ENCODE measurements at regions not wholly inside any gene's neighbourhood (a gene's known extent, or its start where the extent isn't known, plus 50 kb on each side); places are given as distances from the start of the nearest gene placed in this dataset.

DNA sequence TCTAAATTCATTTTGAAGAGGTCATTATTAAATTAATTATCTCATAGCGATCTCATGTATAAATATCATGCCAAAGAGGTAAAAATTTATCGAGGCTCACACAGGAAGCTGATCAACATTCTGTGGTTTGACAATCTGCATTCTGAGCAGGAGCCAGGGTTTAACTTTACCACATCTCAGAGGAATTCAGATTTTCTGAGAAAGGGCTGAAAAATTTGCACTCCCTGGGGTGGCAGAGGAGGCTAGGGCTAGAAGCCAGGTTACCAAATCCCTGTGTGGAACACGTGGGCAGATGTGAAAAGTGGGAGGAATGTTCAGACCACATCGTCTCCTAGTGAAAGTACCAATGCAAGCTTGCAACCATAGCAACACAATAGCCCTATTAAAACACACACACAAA is 63.5 kb upstream of the CTLA4 start:
- H3K4me1 Mint-ChIP-seq (ENCODE audit: unreplicated experiment) = peaks cover 2% of the 10 kb centered on the region
- TF ChIP-seq CTCF (IDR thresholded peaks at IDR 0.05; ENCODE audit: unreplicated experiment) = no peak
- H3K27me3 Mint-ChIP-seq (ENCODE audit: unreplicated experiment) = peaks cover 1% of the 10 kb centered on the region
- peaks cover 6% of the 10 kb centered on the region for H3K36me3 Mint-ChIP-seq (ENCODE audit: low read depth, unreplicated experiment)
- DNase-seq (ENCODE audit: low spot score) = no peak
- no peak overlapping the region for H3K27ac Mint-ChIP-seq (ENCODE audit: unreplicated experiment)
- H3K4me3 Mint-ChIP-seq (ENCODE audit: unreplicated experiment) = no peak overlapping the region
- no peaks in the 10 kb centered on the region for H3K9me3 Mint-ChIP-seq (ENCODE audit: unreplicated experiment)

GRCh38 chr2:203804764-203805485 is 62.6 kb upstream of the CTLA4 start:
- no peak for DNase-seq (ENCODE audit: low spot score)
- Mint-ChIP-seq H3K4me1 (ENCODE audit: unreplicated experiment) (peaks cover 2% of the 10 kb centered on the region), H3K27me3 (ENCODE audit: unreplicated experiment) (peaks cover 1% of the 10 kb centered on the region), H3K9me3 (ENCODE audit: unreplicated experiment) (no peaks in the 10 kb centered on the region), H3K4me3 (ENCODE audit: unreplicated experiment) (no peak overlapping the region), H3K36me3 (ENCODE audit: low read depth, unreplicated experiment) (peaks cover 6% of the 10 kb centered on the region), H3K27ac (ENCODE audit: unreplicated experiment) (no peak overlapping the region)
- no peak for TF ChIP-seq CTCF (IDR thresholded peaks at IDR 0.05; ENCODE audit: unreplicated experiment)

DNA sequence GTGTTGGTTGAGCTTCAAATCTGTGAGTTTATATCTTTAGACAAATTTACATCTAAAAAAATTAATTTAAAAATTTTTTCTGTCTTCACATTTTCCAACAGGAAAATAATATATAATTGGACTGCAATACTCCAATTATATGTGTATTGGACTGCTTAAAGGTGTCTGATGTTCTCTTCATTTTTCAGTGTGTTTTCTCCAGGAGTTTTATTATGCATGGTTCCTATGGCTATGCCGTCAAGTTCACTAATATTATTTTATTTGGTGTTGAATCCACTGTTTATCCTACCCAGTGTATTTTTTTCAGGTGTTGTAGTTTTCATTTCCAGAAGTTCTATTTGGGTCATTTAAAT is 62.1 kb upstream of the CTLA4 start:
- Mint-ChIP-seq H3K4me1 (ENCODE audit: unreplicated experiment) (peaks cover 2% of the 10 kb centered on the region), H3K9me3 (ENCODE audit: unreplicated experiment) (no peaks in the 10 kb centered on the region), H3K36me3 (ENCODE audit: low read depth, unreplicated experiment) (peaks cover 6% of the 10 kb centered on the region), H3K27ac (ENCODE audit: unreplicated experiment) (no peak overlapping the region), H3K27me3 (ENCODE audit: unreplicated experiment) (peaks cover 1% of the 10 kb centered on the region), H3K4me3 (ENCODE audit: unreplicated experiment) (no peak overlapping the region)
- no peak for TF ChIP-seq CTCF (IDR thresholded peaks at IDR 0.05; ENCODE audit: unreplicated experiment)
- DNase-seq (ENCODE audit: low spot score) = no peak

GRCh38 chr2:203806761-203807160 is 60.8 kb upstream of the CTLA4 start:
- H3K4me3 Mint-ChIP-seq (ENCODE audit: unreplicated experiment) = no peak overlapping the region
- H3K36me3 Mint-ChIP-seq (ENCODE audit: low read depth, unreplicated experiment) = no peaks in the 10 kb centered on the region
- H3K9me3 Mint-ChIP-seq (ENCODE audit: unreplicated experiment) = no peaks in the 10 kb centered on the region
- no peak overlapping the region for H3K27ac Mint-ChIP-seq (ENCODE audit: unreplicated experiment)
- peaks cover 6% of the 10 kb centered on the region for H3K4me1 Mint-ChIP-seq (ENCODE audit: unreplicated experiment)
- no peak for TF ChIP-seq CTCF (IDR thresholded peaks at IDR 0.05; ENCODE audit: unreplicated experiment)
- DNase-seq (ENCODE audit: low spot score) = no peak
- H3K27me3 Mint-ChIP-seq (ENCODE audit: unreplicated experiment) = peaks cover 1% of the 10 kb centered on the region

DNA sequence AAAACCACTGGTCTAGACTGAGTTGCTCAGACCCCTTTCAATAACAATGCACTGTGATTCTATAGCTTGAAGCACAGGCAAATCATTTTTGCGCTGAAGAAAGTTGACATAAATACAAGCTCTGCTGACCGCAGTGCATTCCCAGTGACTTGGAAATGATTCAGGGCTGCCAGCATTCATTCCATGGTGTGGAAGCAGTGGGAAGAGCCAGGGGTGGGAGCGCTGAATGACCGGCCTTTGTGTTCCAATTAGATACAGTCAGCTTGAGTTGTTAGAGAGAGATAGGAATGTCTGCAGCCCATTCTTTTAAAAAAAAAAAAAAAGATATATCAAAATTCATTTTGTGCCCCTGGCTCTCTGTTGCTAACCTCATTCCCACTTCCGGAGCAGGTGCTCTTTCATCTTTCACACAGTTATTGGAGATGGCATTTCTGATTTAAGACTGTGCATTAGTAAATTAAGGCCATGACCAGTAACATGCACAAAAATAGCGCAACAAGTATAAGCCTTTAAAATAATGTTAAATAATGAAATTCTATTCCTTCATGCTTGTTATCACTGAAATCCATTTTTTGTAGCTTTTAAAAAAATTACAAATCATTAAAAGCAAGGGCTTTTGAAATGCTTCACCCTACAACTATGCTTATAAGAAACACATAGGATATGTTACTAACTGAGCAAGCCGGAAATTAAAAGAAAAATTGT is 59.4 kb upstream of the CTLA4 start:
- no peak overlapping the region for H3K4me3 Mint-ChIP-seq (ENCODE audit: unreplicated experiment)
- DNase-seq (ENCODE audit: low spot score) = no peak

More for the DNA sequence above, 59.4 kb upstream of the CTLA4 start:
- peaks cover under 1% of the 10 kb centered on the region for H3K27me3 Mint-ChIP-seq (ENCODE audit: unreplicated experiment)
- no peaks in the 10 kb centered on the region for H3K36me3 Mint-ChIP-seq (ENCODE audit: low read depth, unreplicated experiment)
- peaks cover 6% of the 10 kb centered on the region for H3K4me1 Mint-ChIP-seq (ENCODE audit: unreplicated experiment)
- no peak overlapping the region for H3K27ac Mint-ChIP-seq (ENCODE audit: unreplicated experiment)
- no peak for TF ChIP-seq CTCF (IDR thresholded peaks at IDR 0.05; ENCODE audit: unreplicated experiment)
- no peaks in the 10 kb centered on the region for H3K9me3 Mint-ChIP-seq (ENCODE audit: unreplicated experiment)
